SK-N-SH (cell line): ENCODE measurements at regions not wholly inside any gene's neighbourhood (a gene's known extent, or its start where the extent isn't known, plus 50 kb on each side); places are given as distances from the start of the nearest gene placed in this dataset.

ENCODE experiments used
- CTCF ChIA-PET: fragments of 300-600, 350-600 bp; formaldehyde crosslinking; extraction: SDS; loops from one replicate; lab custom pipeline; 2021; lab: Yijun Ruan, JAX
- POLR2A ChIA-PET: fragments of 350-600 bp; sonication (Branson Sonifier 250); formaldehyde crosslinking; extraction: SDS; loops from one replicate; lab custom pipeline; 2020; ENCODE audit warnings: antibody characterized with exemption, inconsistent platforms; lab: Yijun Ruan, JAX
- DNase-seq: peaks from one replicate; pipeline ENCODE4 v3.0.0; 2012
- H2AFZ ChIP-seq: fragments of 200-600 bp; sonication (generic); 2 replicates; pipeline ENCODE4 v1.8.1; 2016; ENCODE audit warnings: antibody characterized with exemption, mild to moderate bottlenecking, low read depth
- H3F3A ChIP-seq: fragments of 200-600 bp; sonication (generic); replicated peaks from 2 replicates; pipeline ENCODE3; 2016; ENCODE audit warnings: antibody characterized with exemption, mild to moderate bottlenecking; ENCODE audit not compliant: insufficient read depth
- H3K27ac ChIP-seq, 2 experiments: fragments of 200-500 bp in 1 of 2; fragments of 200-600 bp in 1 of 2; sonication (Bioruptor generic) in 1 of 2; sonication (generic), shearing (Covaris generic) in 1 of 2; 2 replicates each; pipeline versions ENCODE4 v1.5.1 to v1.6.1; 2014 to 2016; ENCODE audit warnings: low read depth in 2 of 2, inconsistent platforms in 1 of 2, low read length in 1 of 2, mild to moderate bottlenecking in 1 of 2, mixed read lengths in 1 of 2
- H3K27me3 ChIP-seq: fragments of 200-600 bp; sonication (generic), shearing (Covaris generic); 2 replicates; pipeline ENCODE4 v1.6.1; 2016; ENCODE audit warnings: mixed run types; ENCODE audit not compliant: insufficient read depth
- H3K36me3 ChIP-seq, 2 experiments: fragments of 200-500 bp in 1 of 2; fragments of 200-600 bp in 1 of 2; sonication (Bioruptor generic) in 1 of 2; sonication (generic) in 1 of 2; replicated peaks in 1 of 2; 2 replicates each; pipeline versions ENCODE3 to v1.5.1; 2014 to 2016; ENCODE audit warnings: low read length in 1 of 2, mild to moderate bottlenecking in 1 of 2; ENCODE audit not compliant: insufficient read depth in 2 of 2, control insufficient read depth in 1 of 2
- H3K4me1 ChIP-seq, 2 experiments: fragments of 200-500 bp in 1 of 2; fragments of 200-600 bp in 1 of 2; sonication (Bioruptor generic) in 1 of 2; sonication (generic), shearing (Covaris generic) in 1 of 2; 2 replicates each; pipeline versions ENCODE4 v1.5.1 to v1.6.1; 2014 to 2016; ENCODE audit warnings: low read depth in 1 of 2, low read length in 1 of 2, mixed run types in 1 of 2; ENCODE audit not compliant: insufficient read depth in 2 of 2, control insufficient read depth in 1 of 2
- H3K4me2 ChIP-seq: fragments of 200-600 bp; sonication (generic), shearing (Covaris generic); 2 replicates; pipeline ENCODE4 v1.6.1; 2017; ENCODE audit warnings: mixed run types
- H3K4me3 ChIP-seq, 2 experiments: fragments of 200-500 bp in 1 of 2; fragments of 200-600 bp in 1 of 2; sonication (Bioruptor generic) in 1 of 2; sonication (generic), shearing (Covaris generic) in 1 of 2; 2 replicates each; pipeline versions ENCODE4 v1.5.1 to v1.8.1; 2014 to 2016; ENCODE audit warnings: low read depth in 2 of 2, inconsistent platforms in 1 of 2, low read length in 1 of 2, mild to moderate bottlenecking in 1 of 2, mixed read lengths in 1 of 2, moderate library complexity in 1 of 2
- H3K79me2 ChIP-seq: fragments of 200-600 bp; sonication (generic); 2 replicates; pipeline ENCODE4 v1.8.1; 2017; ENCODE audit warnings: mild to moderate bottlenecking; ENCODE audit not compliant: insufficient read depth
- H3K9ac ChIP-seq: fragments of 200-600 bp; sonication (generic); 2 replicates; pipeline ENCODE4 v1.6.1; 2017; ENCODE audit warnings: mixed run types
- H3K9me2 ChIP-seq: fragments of 200-600 bp; sonication (generic); 2 replicates; pipeline ENCODE4 v1.6.1; 2017; ENCODE audit warnings: mixed run types
- H3K9me3 ChIP-seq: fragments of 200-600 bp; sonication (generic); 2 replicates; pipeline ENCODE4 v1.6.1; 2017; ENCODE audit warnings: mixed run types, mild to moderate bottlenecking, moderate library complexity
- H4K20me1 ChIP-seq: fragments of 200-600 bp; sonication (generic); 2 replicates; pipeline ENCODE4 v1.6.1; 2017; ENCODE audit warnings: mild to moderate bottlenecking, mixed run types; ENCODE audit not compliant: insufficient read depth
- CHD2 ChIP-seq: fragments of 150-350 bp; IDR thresholded peaks from 2 replicates; pipeline ENCODE4 v1.6.1; 2018; ENCODE audit warnings: low read length; ENCODE audit not compliant: partially characterized antibody
- ELF1 ChIP-seq: IDR thresholded peaks from 2 replicates; pipeline ENCODE4 v1.4.0; 2012
- EP300 ChIP-seq, 2 experiments: IDR thresholded peaks; 2 replicates each; pipeline versions ENCODE4 v1.4.0 to v1.6.1; 2012; ENCODE audit warnings: borderline replicate concordance in 1 of 2, low read depth in 1 of 2, low read length in 1 of 2
- EZH2phosphoT487 ChIP-seq: fragments of 200-600 bp; sonication (generic); IDR thresholded peaks from 2 replicates; pipeline ENCODE4 v1.6.1; 2017; ENCODE audit warnings: low read depth, mixed run types, mild to moderate bottlenecking, antibody characterized with exemption, moderate library complexity, borderline replicate concordance
- FOXM1 ChIP-seq: IDR thresholded peaks from 2 replicates; pipeline ENCODE4 v1.4.0; 2012; ENCODE audit warnings: low read depth, mild to moderate bottlenecking
- GATA2 ChIP-seq: sonication (generic); formaldehyde crosslinking; IDR thresholded peaks from 2 replicates; pipeline ENCODE4 v1.5.0; 2020; ENCODE audit warnings: mild to moderate bottlenecking, missing genetic modification reagents
- MEF2A ChIP-seq: IDR thresholded peaks from 2 replicates; pipeline ENCODE4 v1.4.0; 2012; ENCODE audit warnings: low read depth, borderline replicate concordance
- NFIC ChIP-seq: IDR thresholded peaks from 2 replicates; pipeline ENCODE4 v1.4.0; 2012; ENCODE audit warnings: borderline replicate concordance
- RAD21 ChIP-seq: IDR thresholded peaks from 2 replicates; pipeline ENCODE4 v1.6.1; 2012; ENCODE audit warnings: mild to moderate bottlenecking, low read length
- RFX5 ChIP-seq: IDR thresholded peaks from 2 replicates; pipeline ENCODE4 v1.6.1; 2012; ENCODE audit warnings: mild to moderate bottlenecking, improper control_type of control experiment, low read length
- TEAD4 ChIP-seq: IDR thresholded peaks from 2 replicates; pipeline ENCODE4 v1.4.0; 2012; ENCODE audit warnings: mild to moderate bottlenecking, borderline replicate concordance; ENCODE audit not compliant: insufficient read depth
- YY1 ChIP-seq: IDR thresholded peaks from 2 replicates; pipeline ENCODE4 v1.4.0; 2012; ENCODE audit warnings: low read depth, mild to moderate bottlenecking
- WGBS: methylation state at CpG from one replicate; pipeline ENCODE4 v1.1.6; 2017; ENCODE audit warnings: low lambda C conversion rate; 5-methylcytosine and 5-hydroxymethylcytosine counted together
- TF ChIP-seq, protein P1 (sequence below): IDR thresholded peaks from 2 replicates; pipeline ENCODE4 v1.4.0; 2012; ENCODE audit warnings: low read depth, borderline replicate concordance
- TF ChIP-seq, protein P2 (sequence below): IDR thresholded peaks from 2 replicates; pipeline ENCODE4 v1.4.0; 2012; ENCODE audit warnings: low read depth, borderline replicate concordance
- TF ChIP-seq, protein P3 (sequence below): IDR thresholded peaks from 2 replicates; pipeline ENCODE4 v1.4.0; 2012; ENCODE audit warnings: low read depth
- TF ChIP-seq, protein P4 (sequence below): IDR thresholded peaks from 2 replicates; pipeline ENCODE4 v1.6.1; 2012; ENCODE audit warnings: mild to moderate bottlenecking, low read depth, low read length, moderate library complexity

DNA sequence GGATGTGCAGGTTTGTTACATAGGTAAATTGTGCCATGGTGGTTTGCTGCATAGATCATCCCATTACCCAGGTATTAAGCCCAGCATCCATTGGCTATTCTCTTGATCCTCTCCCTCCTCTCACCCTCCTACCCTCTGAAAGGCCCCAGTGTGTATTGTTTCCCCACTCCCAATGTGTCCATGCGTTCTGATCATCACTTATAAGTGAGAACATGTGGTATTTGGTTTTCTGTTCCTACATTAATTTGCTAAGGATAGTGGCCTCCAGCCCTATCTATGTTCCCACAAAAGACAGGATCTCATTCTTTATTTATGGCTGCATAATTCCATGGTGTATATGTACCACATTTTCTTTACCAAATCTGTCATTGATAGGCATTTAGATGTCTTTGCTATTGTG is 243.3 kb upstream of the PDE4D start (continued):
- TF ChIP-seq, protein P1, sequence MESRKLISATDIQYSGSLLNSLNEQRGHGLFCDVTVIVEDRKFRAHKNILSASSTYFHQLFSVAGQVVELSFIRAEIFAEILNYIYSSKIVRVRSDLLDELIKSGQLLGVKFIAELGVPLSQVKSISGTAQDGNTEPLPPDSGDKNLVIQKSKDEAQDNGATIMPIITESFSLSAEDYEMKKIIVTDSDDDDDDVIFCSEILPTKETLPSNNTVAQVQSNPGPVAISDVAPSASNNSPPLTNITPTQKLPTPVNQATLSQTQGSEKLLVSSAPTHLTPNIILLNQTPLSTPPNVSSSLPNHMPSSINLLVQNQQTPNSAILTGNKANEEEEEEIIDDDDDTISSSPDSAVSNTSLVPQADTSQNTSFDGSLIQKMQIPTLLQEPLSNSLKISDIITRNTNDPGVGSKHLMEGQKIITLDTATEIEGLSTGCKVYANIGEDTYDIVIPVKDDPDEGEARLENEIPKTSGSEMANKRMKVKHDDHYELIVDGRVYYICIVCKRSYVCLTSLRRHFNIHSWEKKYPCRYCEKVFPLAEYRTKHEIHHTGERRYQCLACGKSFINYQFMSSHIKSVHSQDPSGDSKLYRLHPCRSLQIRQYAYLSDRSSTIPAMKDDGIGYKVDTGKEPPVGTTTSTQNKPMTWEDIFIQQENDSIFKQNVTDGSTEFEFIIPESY: no peak
- TF ChIP-seq GATA2 (no peak), RAD21 (no peak), ELF1 (no peak)
- TF ChIP-seq, protein P2, sequence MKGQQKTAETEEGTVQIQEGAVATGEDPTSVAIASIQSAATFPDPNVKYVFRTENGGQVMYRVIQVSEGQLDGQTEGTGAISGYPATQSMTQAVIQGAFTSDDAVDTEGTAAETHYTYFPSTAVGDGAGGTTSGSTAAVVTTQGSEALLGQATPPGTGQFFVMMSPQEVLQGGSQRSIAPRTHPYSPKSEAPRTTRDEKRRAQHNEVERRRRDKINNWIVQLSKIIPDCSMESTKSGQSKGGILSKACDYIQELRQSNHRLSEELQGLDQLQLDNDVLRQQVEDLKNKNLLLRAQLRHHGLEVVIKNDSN: no peak
- TF ChIP-seq, protein P3, sequence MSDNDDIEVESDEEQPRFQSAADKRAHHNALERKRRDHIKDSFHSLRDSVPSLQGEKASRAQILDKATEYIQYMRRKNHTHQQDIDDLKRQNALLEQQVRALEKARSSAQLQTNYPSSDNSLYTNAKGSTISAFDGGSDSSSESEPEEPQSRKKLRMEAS: no peak

DNA sequence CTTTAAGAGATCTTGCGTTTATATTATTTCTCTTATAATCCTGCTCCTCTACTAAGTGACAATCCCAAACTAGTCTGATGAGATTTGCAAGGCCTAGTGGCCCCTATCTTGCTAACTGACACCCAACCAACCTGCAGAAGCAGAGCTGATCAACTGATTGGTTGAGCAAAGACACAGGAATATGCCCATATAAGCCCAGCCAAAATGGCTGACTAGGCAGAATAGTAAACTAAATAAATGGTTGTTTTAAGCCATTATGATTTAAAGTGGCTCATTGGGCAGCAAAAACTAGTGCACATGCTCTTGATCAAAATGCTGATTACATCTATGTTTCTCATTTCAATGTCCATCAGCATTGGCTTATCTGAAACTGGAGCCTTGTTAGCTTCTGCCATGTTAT is 238.0 kb upstream of the PDE4D start:
- CTCF ChIA-PET: no interaction called here
- POLR2A ChIA-PET: no interaction called here
- H2AFZ ChIP-seq: no peak overlapping the region
- no peaks in the 10 kb centered on the region for H4K20me1 ChIP-seq
- H3K27ac ChIP-seq: no peak overlapping the region
- no peak overlapping the region for H3K4me2 ChIP-seq
- H3F3A ChIP-seq: no peaks in the 10 kb centered on the region
- no peak overlapping the region for H3K4me3 ChIP-seq
- H3K9me3 ChIP-seq: no peaks in the 10 kb centered on the region
- TF ChIP-seq EZH2phosphoT487: no peak
- TF ChIP-seq FOXM1: no peak
- no peak for TF ChIP-seq GATA2
- TF ChIP-seq MEF2A: no peak
- TF ChIP-seq, protein P4, sequence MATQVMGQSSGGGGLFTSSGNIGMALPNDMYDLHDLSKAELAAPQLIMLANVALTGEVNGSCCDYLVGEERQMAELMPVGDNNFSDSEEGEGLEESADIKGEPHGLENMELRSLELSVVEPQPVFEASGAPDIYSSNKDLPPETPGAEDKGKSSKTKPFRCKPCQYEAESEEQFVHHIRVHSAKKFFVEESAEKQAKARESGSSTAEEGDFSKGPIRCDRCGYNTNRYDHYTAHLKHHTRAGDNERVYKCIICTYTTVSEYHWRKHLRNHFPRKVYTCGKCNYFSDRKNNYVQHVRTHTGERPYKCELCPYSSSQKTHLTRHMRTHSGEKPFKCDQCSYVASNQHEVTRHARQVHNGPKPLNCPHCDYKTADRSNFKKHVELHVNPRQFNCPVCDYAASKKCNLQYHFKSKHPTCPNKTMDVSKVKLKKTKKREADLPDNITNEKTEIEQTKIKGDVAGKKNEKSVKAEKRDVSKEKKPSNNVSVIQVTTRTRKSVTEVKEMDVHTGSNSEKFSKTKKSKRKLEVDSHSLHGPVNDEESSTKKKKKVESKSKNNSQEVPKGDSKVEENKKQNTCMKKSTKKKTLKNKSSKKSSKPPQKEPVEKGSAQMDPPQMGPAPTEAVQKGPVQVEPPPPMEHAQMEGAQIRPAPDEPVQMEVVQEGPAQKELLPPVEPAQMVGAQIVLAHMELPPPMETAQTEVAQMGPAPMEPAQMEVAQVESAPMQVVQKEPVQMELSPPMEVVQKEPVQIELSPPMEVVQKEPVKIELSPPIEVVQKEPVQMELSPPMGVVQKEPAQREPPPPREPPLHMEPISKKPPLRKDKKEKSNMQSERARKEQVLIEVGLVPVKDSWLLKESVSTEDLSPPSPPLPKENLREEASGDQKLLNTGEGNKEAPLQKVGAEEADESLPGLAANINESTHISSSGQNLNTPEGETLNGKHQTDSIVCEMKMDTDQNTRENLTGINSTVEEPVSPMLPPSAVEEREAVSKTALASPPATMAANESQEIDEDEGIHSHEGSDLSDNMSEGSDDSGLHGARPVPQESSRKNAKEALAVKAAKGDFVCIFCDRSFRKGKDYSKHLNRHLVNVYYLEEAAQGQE: no peak
- no peak for TF ChIP-seq TEAD4
- TF ChIP-seq NFIC: no peak
- no peak for TF ChIP-seq YY1
- no peak for TF ChIP-seq RFX5
- no peak for TF ChIP-seq ELF1
- no peak for TF ChIP-seq EP300 (IDR thresholded peaks at IDR 0.05; ENCODE audit: borderline replicate concordance in 1 of 2, low read depth in 1 of 2, low read length in 1 of 2)
- TF ChIP-seq, protein P2: no peak
- no peak for TF ChIP-seq CHD2
- H3K9ac ChIP-seq: no peak overlapping the region
- H3K36me3 ChIP-seq: no peaks in the 10 kb centered on the region
- H3K4me1 ChIP-seq: no peaks in the 10 kb centered on the region
- no peaks in the 10 kb centered on the region for H3K9me2 ChIP-seq
- no peaks in the 10 kb centered on the region for H3K79me2 ChIP-seq
- no peak for DNase-seq
- H3K27me3 ChIP-seq: no peaks in the 10 kb centered on the region
- 94% methylated on average over 1 of the region's 1 CpG for WGBS
